Ovary (tissue), 3 donors: ENCODE measurements at regions not wholly inside any gene's neighbourhood (a gene's known extent, or its start where the extent isn't known, plus 50 kb on each side); places are given as distances from the start of the nearest gene placed in this dataset.

Source experiments
- EP300 ChIP-seq: sonication (generic); formaldehyde crosslinking; IDR thresholded peaks from one replicate; pipeline ENCODE4 v1.6.1; 2017; ENCODE audit warnings: antibody characterized with exemption
- TF ChIP-seq, protein P1 (sequence below), 3 donors: fragments of 450-650 bp in 2 of 3; fragments of 200-600 bp in 1 of 3; IDR thresholded peaks; one replicate each; pipeline versions ENCODE4 v1.5.1 to v1.8.0; 2016 to 2022; ENCODE audit warnings: antibody characterized with exemption in 3 of 3, mild to moderate bottlenecking in 1 of 3
- donor health status: DM: no; HTN: no; CAD: no.

DNA sequence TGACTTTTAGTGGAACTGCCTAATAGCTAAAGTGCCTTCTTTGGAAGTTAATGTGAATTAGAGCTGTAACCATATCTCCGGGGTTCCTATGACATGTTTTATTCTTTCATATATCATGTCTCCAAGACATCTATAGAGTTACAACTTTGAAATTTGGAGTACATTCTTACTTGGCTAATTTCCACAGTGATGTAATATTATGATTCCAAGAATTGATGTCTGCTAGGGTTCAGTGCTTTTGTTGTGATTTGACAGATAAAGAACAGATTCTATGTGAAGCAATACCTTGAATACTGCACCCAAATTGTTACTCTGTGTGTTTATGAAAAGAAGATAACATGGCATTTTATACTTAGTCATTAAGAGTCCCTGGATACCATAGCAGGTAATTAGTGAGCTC is 934.3 kb downstream of the NTRK3 start:
- TF ChIP-seq, protein P1, sequence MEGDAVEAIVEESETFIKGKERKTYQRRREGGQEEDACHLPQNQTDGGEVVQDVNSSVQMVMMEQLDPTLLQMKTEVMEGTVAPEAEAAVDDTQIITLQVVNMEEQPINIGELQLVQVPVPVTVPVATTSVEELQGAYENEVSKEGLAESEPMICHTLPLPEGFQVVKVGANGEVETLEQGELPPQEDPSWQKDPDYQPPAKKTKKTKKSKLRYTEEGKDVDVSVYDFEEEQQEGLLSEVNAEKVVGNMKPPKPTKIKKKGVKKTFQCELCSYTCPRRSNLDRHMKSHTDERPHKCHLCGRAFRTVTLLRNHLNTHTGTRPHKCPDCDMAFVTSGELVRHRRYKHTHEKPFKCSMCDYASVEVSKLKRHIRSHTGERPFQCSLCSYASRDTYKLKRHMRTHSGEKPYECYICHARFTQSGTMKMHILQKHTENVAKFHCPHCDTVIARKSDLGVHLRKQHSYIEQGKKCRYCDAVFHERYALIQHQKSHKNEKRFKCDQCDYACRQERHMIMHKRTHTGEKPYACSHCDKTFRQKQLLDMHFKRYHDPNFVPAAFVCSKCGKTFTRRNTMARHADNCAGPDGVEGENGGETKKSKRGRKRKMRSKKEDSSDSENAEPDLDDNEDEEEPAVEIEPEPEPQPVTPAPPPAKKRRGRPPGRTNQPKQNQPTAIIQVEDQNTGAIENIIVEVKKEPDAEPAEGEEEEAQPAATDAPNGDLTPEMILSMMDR (IDR thresholded peaks at IDR 0.05), result no peak
- no peak for TF ChIP-seq EP300
